Lower lobe of right lung (tissue), 2 donors: ENCODE measurements at regions not wholly inside any gene's neighbourhood (a gene's known extent, or its start where the extent isn't known, plus 50 kb on each side); places are given as distances from the start of the nearest gene placed in this dataset.

Experiments used
- ATAC-seq, 2 donors: fragments of 200-7000 bp; cut with Tn5 transposase; one replicate each; pipeline ENCODE4 v1.9.1; 2020 to 2022; ENCODE audit warnings: mild to moderate bottlenecking in 2 of 2, moderate library complexity in 2 of 2
- DNase-seq: peaks from one replicate; pipeline ENCODE4 v3.0.0-alpha.2; 2020
- H3K27ac ChIP-seq: fragments of 200-600 bp; one replicate; pipeline ENCODE4 v1.8.0; 2022
- H3K27me3 ChIP-seq: fragments of 200-600 bp; one replicate; pipeline ENCODE4 v1.8.0; 2022; ENCODE audit warnings: low read depth
- H3K36me3 ChIP-seq: fragments of 200-600 bp; one replicate; pipeline ENCODE4 v1.8.0; 2022; ENCODE audit warnings: mild to moderate bottlenecking
- H3K4me1 ChIP-seq: fragments of 200-600 bp; one replicate; pipeline ENCODE4 v1.8.0; 2022
- H3K4me3 ChIP-seq: fragments of 200-600 bp; one replicate; pipeline ENCODE4 v1.8.0; 2022; ENCODE audit warnings: mild to moderate bottlenecking
- H3K9me3 ChIP-seq: fragments of 200-600 bp; one replicate; pipeline ENCODE4 v1.8.0; 2022
- intact Hi-C: fragments of 100-400 bp; cut with DNase I; formaldehyde crosslinking; loops from one replicate; pipeline ENCODE4 v1.11.0; 2022
- TF ChIP-seq, protein P1 (sequence below): fragments of 200-600 bp; IDR thresholded peaks from one replicate; pipeline ENCODE4 v1.8.0; 2022; ENCODE audit warnings: antibody characterized with exemption, mild to moderate bottlenecking
- donor health status: DM: no; HTN: yes; CAD: no; lungs with severe emphysema.

DNA sequence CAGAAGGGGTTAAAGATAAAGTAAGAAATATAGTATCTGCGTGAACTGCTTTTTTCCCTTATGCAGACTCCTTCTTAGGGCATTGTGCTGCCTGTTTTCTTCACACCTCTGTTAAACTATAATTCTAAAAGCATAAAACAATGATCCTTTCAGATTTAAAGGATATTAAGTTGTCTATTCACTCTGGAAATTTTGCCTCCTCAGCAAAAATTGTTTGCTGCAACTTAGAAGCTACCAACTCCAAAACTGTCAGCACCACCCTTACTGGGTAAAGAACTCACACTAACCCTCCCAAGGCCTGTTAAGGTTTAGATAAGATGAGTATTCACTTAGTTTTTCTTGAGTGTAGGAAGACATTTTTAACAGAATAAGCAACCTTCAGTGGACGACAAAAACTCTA, 259.5 kb downstream of the KDM5D start:
- H3K27ac ChIP-seq, result no peak overlapping the region
- H3K4me3 ChIP-seq, result no peak overlapping the region
- ATAC-seq, result no peak
- TF ChIP-seq, protein P1, sequence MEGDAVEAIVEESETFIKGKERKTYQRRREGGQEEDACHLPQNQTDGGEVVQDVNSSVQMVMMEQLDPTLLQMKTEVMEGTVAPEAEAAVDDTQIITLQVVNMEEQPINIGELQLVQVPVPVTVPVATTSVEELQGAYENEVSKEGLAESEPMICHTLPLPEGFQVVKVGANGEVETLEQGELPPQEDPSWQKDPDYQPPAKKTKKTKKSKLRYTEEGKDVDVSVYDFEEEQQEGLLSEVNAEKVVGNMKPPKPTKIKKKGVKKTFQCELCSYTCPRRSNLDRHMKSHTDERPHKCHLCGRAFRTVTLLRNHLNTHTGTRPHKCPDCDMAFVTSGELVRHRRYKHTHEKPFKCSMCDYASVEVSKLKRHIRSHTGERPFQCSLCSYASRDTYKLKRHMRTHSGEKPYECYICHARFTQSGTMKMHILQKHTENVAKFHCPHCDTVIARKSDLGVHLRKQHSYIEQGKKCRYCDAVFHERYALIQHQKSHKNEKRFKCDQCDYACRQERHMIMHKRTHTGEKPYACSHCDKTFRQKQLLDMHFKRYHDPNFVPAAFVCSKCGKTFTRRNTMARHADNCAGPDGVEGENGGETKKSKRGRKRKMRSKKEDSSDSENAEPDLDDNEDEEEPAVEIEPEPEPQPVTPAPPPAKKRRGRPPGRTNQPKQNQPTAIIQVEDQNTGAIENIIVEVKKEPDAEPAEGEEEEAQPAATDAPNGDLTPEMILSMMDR, result no peak
- no peaks in the 10 kb centered on the region for H3K27me3 ChIP-seq
- no peaks in the 10 kb centered on the region for H3K36me3 ChIP-seq
- H3K9me3 ChIP-seq, result no peaks in the 10 kb centered on the region
- DNase-seq, result no peak
- H3K4me1 ChIP-seq, result no peaks in the 10 kb centered on the region
- intact Hi-C loops, result no loop called here

DNA sequence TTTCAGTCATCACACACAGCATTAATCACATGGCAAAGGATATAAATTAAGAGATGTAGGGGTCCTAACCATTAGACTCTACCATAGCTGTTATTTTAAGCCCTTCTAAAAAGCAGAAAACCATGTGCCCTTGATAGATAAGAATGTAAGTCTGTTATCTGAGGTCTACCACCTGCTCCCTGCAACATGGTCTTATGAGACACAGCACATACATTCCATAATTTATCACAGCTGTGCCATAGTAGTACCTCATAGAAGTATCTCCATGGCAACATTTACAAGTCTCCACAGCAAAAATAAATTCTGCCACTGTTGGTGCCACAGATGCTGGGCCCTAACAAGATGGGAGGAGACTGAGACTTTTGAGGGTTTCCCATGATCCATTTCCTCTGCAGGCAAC, 265.4 kb downstream of the KDM5D start:
- DNase-seq, result no peak
- no peak for ATAC-seq
- Histone ChIP-seq H3K27me3 (no peaks in the 10 kb centered on the region), H3K36me3 (no peaks in the 10 kb centered on the region), H3K27ac (no peak overlapping the region), H3K4me3 (no peak overlapping the region), H3K9me3 (no peaks in the 10 kb centered on the region), H3K4me1 (no peaks in the 10 kb centered on the region)
- TF ChIP-seq, protein P1, result no peak
- intact Hi-C loops, result no loop called here

DNA sequence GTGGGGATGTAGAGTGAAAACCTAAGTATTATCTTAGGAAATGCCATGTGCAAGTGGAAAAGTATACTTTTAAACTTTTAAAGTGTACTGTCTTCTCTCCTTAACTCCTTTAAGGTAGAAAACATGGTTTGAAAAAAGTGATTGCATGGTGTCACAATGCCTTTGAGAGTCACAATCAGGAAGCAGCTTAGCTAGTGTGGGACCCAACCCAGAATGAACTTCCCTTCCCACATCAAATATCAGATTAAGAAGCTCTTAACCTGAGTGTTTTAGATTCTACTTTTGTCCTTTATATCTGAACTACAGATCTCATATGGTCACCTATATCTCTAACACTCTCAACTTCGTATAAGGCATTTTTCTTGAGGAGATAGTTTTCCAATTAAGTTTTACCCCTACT, 266.6 kb downstream of the KDM5D start:
- H3K9me3 ChIP-seq, result no peaks in the 10 kb centered on the region
- H3K4me3 ChIP-seq, result no peak overlapping the region
- H3K36me3 ChIP-seq, result no peaks in the 10 kb centered on the region
- TF ChIP-seq, protein P1, result no peak
- no peak overlapping the region for H3K27ac ChIP-seq
- H3K27me3 ChIP-seq, result no peaks in the 10 kb centered on the region
- no peaks in the 10 kb centered on the region for H3K4me1 ChIP-seq
- DNase-seq (no peak), ATAC-seq (no peak)
- intact Hi-C loops, result no loop called here

DNA sequence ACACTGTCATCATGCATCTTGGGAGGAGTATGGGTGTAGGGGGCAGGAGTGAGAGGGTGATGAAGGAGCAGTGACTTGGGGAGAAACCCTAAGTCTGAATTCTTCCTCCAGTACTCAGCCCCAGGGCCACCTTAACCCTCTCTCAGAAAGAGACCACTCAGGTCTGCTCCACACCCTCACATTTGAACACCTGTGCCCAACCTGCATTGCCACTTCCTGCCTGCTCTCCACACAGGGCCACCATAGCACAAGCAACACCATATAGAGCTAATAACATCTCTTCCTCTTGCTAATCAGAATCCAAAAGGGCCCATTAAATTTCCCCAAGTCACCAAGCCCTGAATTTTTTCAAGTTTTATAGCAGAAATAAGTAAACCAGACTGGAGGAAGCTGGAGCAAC, 278.7 kb downstream of the KDM5D start:
- ATAC-seq, result no peak
- no peak for DNase-seq
- TF ChIP-seq, protein P1, result no peak
- Histone ChIP-seq H3K27ac (no peak overlapping the region), H3K4me1 (no peaks in the 10 kb centered on the region), H3K27me3 (no peaks in the 10 kb centered on the region), H3K36me3 (no peaks in the 10 kb centered on the region), H3K4me3 (no peak overlapping the region), H3K9me3 (no peaks in the 10 kb centered on the region)
- intact Hi-C loops, result no loop called here

DNA sequence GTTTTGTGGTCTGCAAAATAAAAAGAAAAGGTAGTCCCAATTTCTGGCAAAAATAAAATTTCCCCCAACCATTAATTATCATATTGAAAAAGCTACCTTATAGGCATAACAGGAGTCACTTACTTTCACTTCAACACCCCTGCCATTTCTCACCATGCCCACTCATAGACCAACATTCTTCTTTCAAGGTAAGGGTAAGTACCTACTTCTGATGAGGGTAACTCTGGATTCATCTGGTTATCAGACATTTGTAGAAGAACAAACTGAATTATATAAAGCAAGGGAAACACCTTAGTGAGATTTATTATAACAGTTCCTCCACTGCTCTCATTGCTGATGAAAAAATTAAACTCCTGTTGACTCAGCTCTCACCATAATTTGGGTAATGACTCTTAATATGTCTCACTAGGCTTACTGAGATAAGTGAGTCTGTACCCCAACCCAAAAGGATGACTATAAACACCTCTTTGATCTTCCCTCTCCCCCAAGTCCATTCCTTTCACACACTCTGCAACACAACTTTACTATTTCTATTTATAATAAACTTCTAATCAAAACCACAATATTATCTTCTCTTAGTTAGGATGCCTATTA, 287.6 kb downstream of the KDM5D start:
- no peak for DNase-seq
- Histone ChIP-seq H3K27me3 (no peaks in the 10 kb centered on the region), H3K27ac (no peak overlapping the region), H3K9me3 (no peaks in the 10 kb centered on the region), H3K4me3 (no peak overlapping the region), H3K4me1 (no peaks in the 10 kb centered on the region), H3K36me3 (no peaks in the 10 kb centered on the region)
- TF ChIP-seq, protein P1, result no peak
- no peak for ATAC-seq
- intact Hi-C loops, result no loop called here

DNA sequence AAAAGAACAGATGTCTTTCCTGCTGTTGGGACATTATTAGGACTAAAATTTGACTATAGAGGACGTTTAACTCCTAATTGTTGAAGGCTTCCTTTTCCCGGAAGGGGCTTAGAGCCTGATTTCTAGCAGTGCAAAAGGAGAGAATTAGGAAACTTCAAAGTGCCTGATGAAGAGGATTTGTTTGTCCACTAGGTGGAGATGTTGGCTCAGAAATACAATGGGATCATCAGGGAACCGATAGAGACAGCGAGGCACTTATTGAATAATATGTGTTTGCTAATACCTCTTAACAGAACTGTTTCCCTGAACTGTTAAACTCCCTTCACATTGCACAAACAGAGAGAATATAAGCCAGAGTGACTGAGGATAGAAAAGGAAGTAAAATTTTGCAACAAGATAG, 311.5 kb downstream of the KDM5D start:
- no peak for DNase-seq
- peak in 1 of 2 donors; percentile 55 for ATAC-seq

More for the DNA sequence above, 311.5 kb downstream of the KDM5D start:
- H3K36me3 ChIP-seq, result no peaks in the 10 kb centered on the region
- TF ChIP-seq, protein P1, result peak; percentile 61
- H3K27ac ChIP-seq, result no peak overlapping the region
- H3K4me1 ChIP-seq, result no peaks in the 10 kb centered on the region
- H3K4me3 ChIP-seq, result no peak overlapping the region
- H3K9me3 ChIP-seq, result no peaks in the 10 kb centered on the region
- H3K27me3 ChIP-seq, result no peaks in the 10 kb centered on the region
- intact Hi-C loops, result no loop called here
